Liver (tissue), 8 donors: ENCODE measurements at regions not wholly inside any gene's neighbourhood (a gene's known extent, or its start where the extent isn't known, plus 50 kb on each side); places are given as distances from the start of the nearest gene placed in this dataset.
"Not testable (repeated sequence)": the region's sequence is repeated elsewhere in the genome, so short reads cannot be mapped to it uniquely, and the experiment has no call there.

Experiments used
- DNase-seq: peaks from one replicate; pipeline ENCODE4 v3.0.0-alpha.2; 2017; ENCODE audit warnings: low spot score
- H3K27ac ChIP-seq, 2 donors: one replicate each; pipeline ENCODE4 v1.7.0; 2013; ENCODE audit warnings: inconsistent platforms in 2 of 2, low read length in 2 of 2, control low read depth in 1 of 2, low read depth in 1 of 2, mild to moderate bottlenecking in 1 of 2
- H3K27me3 ChIP-seq, 4 donors: one replicate each; pipeline versions ENCODE4 v1.6.1 to v1.7.0; 2013; ENCODE audit warnings: low read length in 3 of 4, inconsistent platforms in 1 of 4, mild to moderate bottlenecking in 1 of 4, moderate library complexity in 1 of 4; ENCODE audit not compliant: control insufficient read depth in 4 of 4, insufficient read depth in 4 of 4
- H3K36me3 ChIP-seq, 4 donors: one replicate each; pipeline versions ENCODE4 v1.6.1 to v1.7.0; 2013; ENCODE audit warnings: low read length in 3 of 4, mild to moderate bottlenecking in 3 of 4, low read depth in 1 of 4, moderate library complexity in 1 of 4; ENCODE audit not compliant: control insufficient read depth in 4 of 4, insufficient read depth in 3 of 4
- H3K4me1 ChIP-seq, 4 donors: one replicate each; pipeline versions ENCODE4 v1.6.1 to v1.7.0; 2013; ENCODE audit warnings: low read length in 3 of 4, mild to moderate bottlenecking in 3 of 4, moderate library complexity in 1 of 4; ENCODE audit not compliant: control insufficient read depth in 4 of 4, insufficient read depth in 4 of 4
- H3K4me3 ChIP-seq, 3 donors: one replicate each; pipeline versions ENCODE4 v1.6.1 to v1.7.0; 2013; ENCODE audit warnings: low read length in 3 of 3, control low read depth in 1 of 3, low read depth in 1 of 3, mild to moderate bottlenecking in 1 of 3
- H3K9ac ChIP-seq, 2 donors: one replicate each; pipeline ENCODE4 v1.7.0; 2013; ENCODE audit warnings: low read length in 2 of 2, mild to moderate bottlenecking in 2 of 2, moderate library complexity in 2 of 2, control low read depth in 1 of 2, low read depth in 1 of 2
- H3K9me3 ChIP-seq, 4 donors: one replicate each; pipeline versions ENCODE4 v1.6.1 to v1.7.0; 2013; ENCODE audit warnings: low read length in 3 of 4; ENCODE audit not compliant: control insufficient read depth in 4 of 4
- CTCF ChIP-seq: fragments of 150-350 bp; IDR thresholded peaks from 2 replicates; pipeline ENCODE4 v1.5.1; 2017; ENCODE audit warnings: improper control_type of control experiment, low read depth, low read length; ENCODE audit not compliant: missing input control
- EGR1 ChIP-seq, 2 donors: IDR thresholded peaks; 2 replicates each; pipeline ENCODE4 v1.6.1; 2016 to 2018; ENCODE audit warnings: antibody characterized with exemption in 2 of 2, low read depth in 2 of 2
- FOXA2 ChIP-seq: IDR thresholded peaks from 2 replicates; pipeline ENCODE4 v1.6.1; 2016; ENCODE audit warnings: antibody characterized with exemption
- GABPA ChIP-seq, 2 donors: IDR thresholded peaks in 1 of 2; conservative IDR thresholded peaks in 1 of 2; 2 replicates each; pipeline ENCODE4 v1.6.1; 2016; ENCODE audit warnings: antibody characterized with exemption in 2 of 2, mild to moderate bottlenecking in 1 of 2, moderate library complexity in 1 of 2
- HNF4A ChIP-seq, 2 donors: conservative IDR thresholded peaks; 2 replicates each; pipeline ENCODE4 v1.6.1; 2016; ENCODE audit warnings: antibody characterized with exemption in 2 of 2, mild to moderate bottlenecking in 2 of 2
- HNF4G ChIP-seq: IDR thresholded peaks from 2 replicates; pipeline ENCODE4 v1.6.1; 2016; ENCODE audit warnings: antibody characterized with exemption
- NR2F2 ChIP-seq: IDR thresholded peaks from 2 replicates; pipeline ENCODE4 v1.6.1; 2016; ENCODE audit warnings: antibody characterized with exemption
- SP1 ChIP-seq: IDR thresholded peaks from 2 replicates; pipeline ENCODE4 v1.6.1; 2018; ENCODE audit warnings: antibody characterized with exemption, mild to moderate bottlenecking
- TAF1 ChIP-seq: conservative IDR thresholded peaks from 2 replicates; pipeline ENCODE4 v1.6.1; 2016; ENCODE audit warnings: antibody characterized with exemption, mild to moderate bottlenecking
- ZBTB33 ChIP-seq: IDR thresholded peaks from 2 replicates; pipeline ENCODE4 v1.6.1; 2016; ENCODE audit warnings: antibody characterized with exemption
- WGBS: extraction: QIAGEN DNeasy Blood & Tissue Kit; methylation state at CpG from one replicate; pipeline ENCODE4 v1.1.7; 2013; 5-methylcytosine and 5-hydroxymethylcytosine counted together
- TF ChIP-seq, protein P1 (sequence below): IDR thresholded peaks from 2 replicates; pipeline ENCODE4 v1.6.1; 2016; ENCODE audit warnings: antibody characterized with exemption
- donor health status: healthy.
- donor health status: healthy.
- donor health status: healthy.
- donor health status: healthy.
- donor health status: healthy.

DNA sequence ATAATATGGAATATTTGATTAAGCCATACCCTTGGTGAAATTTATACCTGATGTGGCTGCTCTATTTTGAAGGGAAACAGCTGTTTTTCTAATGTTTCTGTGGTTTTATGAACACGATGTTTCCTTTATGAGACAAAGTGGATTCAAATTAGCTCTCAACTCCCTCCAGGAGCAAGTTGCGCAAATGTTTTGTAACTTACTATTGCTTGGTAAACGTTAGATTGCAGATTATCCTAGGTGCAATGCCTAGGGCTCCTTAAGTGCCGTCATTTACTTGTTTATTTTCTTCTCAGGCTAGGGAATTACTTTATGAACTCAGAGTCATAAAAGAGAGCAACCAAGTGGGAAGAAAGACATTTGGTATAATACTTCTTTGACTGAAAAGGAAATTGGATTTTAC lies 763.1 kb downstream of the TAF11L14 start (continued):
- TF ChIP-seq CTCF (no peak), HNF4A (conservative IDR thresholded peaks at IDR 0.05) (no peak), HNF4G (no peak), SP1 (no peak), TAF1 (no peak), FOXA2 (no peak), NR2F2 (no peak)
- TF ChIP-seq, protein P1, sequence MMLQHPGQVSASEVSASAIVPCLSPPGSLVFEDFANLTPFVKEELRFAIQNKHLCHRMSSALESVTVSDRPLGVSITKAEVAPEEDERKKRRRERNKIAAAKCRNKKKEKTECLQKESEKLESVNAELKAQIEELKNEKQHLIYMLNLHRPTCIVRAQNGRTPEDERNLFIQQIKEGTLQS: no peak

GRCh38 chr5:18397891-18398290 lies 763.6 kb downstream of the TAF11L14 start:
- no peaks in the 10 kb centered on the region for H3K9me3 ChIP-seq
- no peak overlapping the region for H3K9ac ChIP-seq
- no peaks in the 10 kb centered on the region for H3K4me1 ChIP-seq
- no peak for DNase-seq
- 58% methylated on average over 2 of the region's 2 CpGs for WGBS
- H3K27me3 ChIP-seq: no peaks in the 10 kb centered on the region
- no peak overlapping the region for H3K27ac ChIP-seq
- no peaks in the 10 kb centered on the region for H3K36me3 ChIP-seq
- no peak for TF ChIP-seq GABPA (IDR thresholded peaks at IDR 0.05 in 1 of 2, conservative IDR thresholded peaks at IDR 0.05 in 1 of 2)
- no peak for TF ChIP-seq TAF1
- TF ChIP-seq NR2F2: no peak
- TF ChIP-seq ZBTB33: no peak
- no peak for TF ChIP-seq CTCF
- no peak for TF ChIP-seq HNF4G
- no peak for TF ChIP-seq EGR1 (IDR thresholded peaks at IDR 0.05; ENCODE audit: low read depth in 2 of 2)
- no peak overlapping the region for H3K4me3 ChIP-seq

- 91% methylated on average over 50 of the region's 50 CpGs for WGBS
- not testable (repeated sequence) for H3K9ac ChIP-seq, H3K27me3 ChIP-seq, H3K27ac ChIP-seq, H3K36me3 ChIP-seq, H3K9me3 ChIP-seq, H3K4me3 ChIP-seq, DNase-seq, H3K4me1 ChIP-seq
These were observed 765.4 kb downstream of the TAF11L14 start for GRCh38 chr5:18399461-18400327.
